Left kidney (tissue), 1 donor: ENCODE measurements at regions not wholly inside any gene's neighbourhood (a gene's known extent, or its start where the extent isn't known, plus 50 kb on each side); places are given as distances from the start of the nearest gene placed in this dataset.

Source experiments
- DNase-seq: peaks from one replicate; pipeline ENCODE4 v3.0.0-alpha.2; 2013

GRCh38 chr3:80308637-80309036, 540.8 kb upstream of the ROBO1 start:
- no peak for DNase-seq

DNA sequence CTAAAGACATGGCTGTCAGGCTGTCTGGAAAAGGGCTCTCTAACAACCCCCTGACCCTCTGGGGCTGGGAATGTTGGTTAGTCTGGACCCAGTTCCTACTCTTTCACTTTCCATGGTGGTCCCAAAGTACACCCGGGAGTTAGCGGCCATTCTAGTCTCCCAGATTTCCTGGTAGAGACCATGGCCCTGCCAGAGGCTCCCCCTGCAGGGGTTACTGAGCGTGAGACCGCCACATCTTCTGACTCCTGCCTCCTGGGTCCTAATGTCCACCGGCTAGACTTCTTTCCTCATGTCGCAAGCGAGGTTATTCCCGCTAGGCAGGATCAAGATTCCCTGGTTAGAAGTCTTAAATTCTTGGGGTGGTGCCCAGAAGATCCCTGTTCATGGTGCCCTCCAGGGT, 540.0 kb upstream of the ROBO1 start:
- no peak for DNase-seq

DNA sequence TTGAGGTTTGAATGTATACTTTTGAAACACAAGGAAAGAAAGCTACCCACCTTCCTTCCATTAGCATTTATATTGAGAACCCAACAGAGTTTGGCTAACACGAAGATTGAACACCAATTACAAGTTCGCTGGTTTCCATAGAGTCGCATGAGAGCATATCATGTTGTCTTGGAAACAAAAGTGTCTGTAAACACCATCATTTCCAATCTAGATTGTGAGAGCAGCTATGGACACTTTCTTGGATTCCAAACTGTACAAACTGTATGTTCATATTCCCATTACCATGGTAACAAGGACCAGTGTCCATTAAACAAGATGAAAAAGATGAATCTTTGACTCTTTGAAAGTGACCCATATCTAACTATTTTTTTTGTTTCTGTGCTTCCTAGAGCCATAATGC, 529.9 kb upstream of the ROBO1 start:
- no peak for DNase-seq

GRCh38 chr3:80285388-80285787, 517.6 kb upstream of the ROBO1 start:
- peak; percentile 14 for DNase-seq

DNA sequence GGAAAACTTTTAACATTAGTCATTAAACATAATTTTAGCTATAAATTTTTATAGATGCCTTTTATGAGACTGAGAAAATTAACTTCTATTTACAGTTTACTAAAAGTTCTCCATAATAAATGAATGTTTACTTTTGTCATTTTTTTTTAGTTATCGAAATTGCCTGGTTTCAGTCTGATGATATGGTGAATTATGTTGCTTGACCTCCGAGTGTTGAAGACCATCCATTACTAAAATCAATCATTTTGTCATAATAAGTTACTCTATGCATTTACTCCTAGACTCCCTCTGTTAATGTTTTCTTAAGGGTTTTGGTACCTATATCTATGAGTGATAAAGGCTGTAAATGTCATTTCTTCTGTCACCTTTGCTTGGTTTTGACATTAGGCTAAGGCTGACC, 516.0 kb upstream of the ROBO1 start:
- no peak for DNase-seq

- DNase-seq = no peak
Observed at GRCh38 chr3:80278056-80278455, 510.3 kb upstream of the ROBO1 start.

GRCh38 chr3:80275120-80275519, 507.3 kb upstream of the ROBO1 start:
- DNase-seq = no peak

GRCh38 chr3:80263260-80263659, 495.5 kb upstream of the ROBO1 start:
- no peak for DNase-seq

GRCh38 chr3:80261082-80261481, 493.3 kb upstream of the ROBO1 start:
- no peak for DNase-seq

DNA sequence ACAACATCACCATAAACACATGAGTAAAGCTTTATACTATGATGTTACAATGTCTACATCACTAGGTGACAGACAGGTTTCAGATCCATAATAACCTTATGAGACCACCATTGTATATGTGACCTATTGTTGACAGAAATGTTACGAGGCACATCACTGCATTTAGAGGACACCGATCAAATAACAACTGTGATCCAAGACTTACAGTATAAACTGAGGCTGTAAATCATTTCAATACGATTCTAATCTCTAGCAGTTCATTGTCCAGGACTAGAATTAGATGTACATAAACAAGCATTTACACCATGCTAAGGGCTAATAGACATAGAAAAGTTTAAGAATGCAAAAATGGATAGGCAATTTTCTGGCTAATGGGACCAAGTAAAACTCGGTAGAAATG, 491.9 kb upstream of the ROBO1 start:
- DNase-seq = no peak

DNA sequence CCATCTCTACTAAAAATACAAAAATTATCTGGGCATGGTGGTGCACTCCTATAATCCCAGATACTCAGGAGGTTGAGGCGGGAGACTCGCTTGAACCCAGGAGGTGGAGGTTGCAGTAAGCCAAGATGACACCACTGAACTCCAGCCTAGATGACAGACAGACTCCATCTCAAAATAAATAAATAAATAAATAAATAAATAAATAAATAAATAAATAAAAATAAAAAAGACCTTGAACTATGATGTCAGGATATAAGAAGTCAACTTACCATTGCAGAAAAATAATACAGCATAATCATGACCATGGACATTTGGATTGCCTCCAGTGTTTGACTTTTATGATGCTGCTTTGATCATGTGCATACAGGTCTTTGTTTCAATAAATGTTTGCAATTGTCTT, 484.3 kb upstream of the ROBO1 start:
- DNase-seq = no peak

DNA sequence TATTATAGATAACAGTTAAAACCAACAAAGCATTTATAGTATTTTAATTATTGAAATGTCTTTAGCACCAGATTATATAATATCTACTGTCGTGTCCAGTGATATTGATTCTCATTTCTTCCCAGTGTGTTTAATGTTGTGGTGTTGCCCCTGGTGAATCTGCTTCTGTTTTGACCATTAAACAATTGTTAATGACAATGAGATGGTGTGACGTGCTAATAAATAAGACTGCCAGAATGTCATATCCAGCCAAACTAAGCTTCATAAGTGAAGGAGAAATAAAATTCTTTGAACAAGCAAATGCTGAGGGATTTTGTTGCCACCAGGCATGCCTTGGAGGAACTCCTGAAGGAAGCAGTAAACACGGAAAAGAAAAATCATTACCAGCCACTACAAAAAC, 480.0 kb upstream of the ROBO1 start:
- no peak for DNase-seq

- DNase-seq = no peak
Observed at GRCh38 chr3:80244390-80244789, 476.6 kb upstream of the ROBO1 start.

- no peak for DNase-seq
Observed at GRCh38 chr3:80241791-80242190, 474.0 kb upstream of the ROBO1 start.

DNA sequence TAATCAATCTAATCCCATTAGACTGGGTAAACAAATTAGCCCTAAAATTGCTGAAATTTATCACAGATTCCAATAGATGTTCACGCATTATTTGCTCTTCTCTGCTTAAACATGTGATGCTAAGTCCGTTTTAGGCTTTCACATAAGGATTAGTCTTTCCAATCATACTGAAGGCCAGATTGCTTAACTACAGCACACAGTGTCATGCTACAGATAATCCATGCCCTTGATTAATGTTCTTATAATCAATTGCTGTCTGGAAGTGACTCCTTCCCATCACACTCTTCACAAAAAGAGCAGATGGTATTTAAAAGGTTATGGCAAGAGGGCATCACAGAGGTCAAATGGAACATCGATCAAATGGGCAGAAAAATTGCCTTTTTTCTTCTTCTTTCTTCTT, 471.5 kb upstream of the ROBO1 start:
- DNase-seq = no peak

- DNase-seq = no peak
Observed at GRCh38 chr3:80238606-80239005, 470.8 kb upstream of the ROBO1 start.

GRCh38 chr3:80238152-80238551, 470.4 kb upstream of the ROBO1 start:
- DNase-seq = no peak

DNA sequence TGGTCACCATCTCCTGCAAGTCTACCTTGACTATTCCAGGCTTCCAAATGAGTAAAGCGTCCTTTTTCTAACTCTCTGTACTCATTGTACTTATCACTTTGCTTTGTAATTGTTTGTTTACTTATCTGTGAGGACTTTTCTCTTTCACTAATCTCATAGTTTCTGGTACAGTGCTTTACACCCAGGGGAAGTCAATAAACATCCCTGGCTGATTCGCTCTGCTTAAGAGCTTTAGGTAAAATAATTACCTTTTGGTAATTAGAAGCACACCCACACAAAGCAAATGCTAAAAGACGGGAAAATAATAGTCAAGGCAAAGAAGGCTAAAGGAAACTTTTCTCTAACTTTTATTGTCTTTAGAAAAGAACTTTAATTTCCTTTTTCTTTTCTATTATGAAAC, 466.9 kb upstream of the ROBO1 start:
- DNase-seq = no peak

GRCh38 chr3:80233576-80233975, 465.8 kb upstream of the ROBO1 start:
- no peak for DNase-seq

- no peak for DNase-seq
Observed at GRCh38 chr3:80232760-80233159, 465.0 kb upstream of the ROBO1 start.

- DNase-seq = no peak
Observed at GRCh38 chr3:80230962-80231361, 463.2 kb upstream of the ROBO1 start.

DNA sequence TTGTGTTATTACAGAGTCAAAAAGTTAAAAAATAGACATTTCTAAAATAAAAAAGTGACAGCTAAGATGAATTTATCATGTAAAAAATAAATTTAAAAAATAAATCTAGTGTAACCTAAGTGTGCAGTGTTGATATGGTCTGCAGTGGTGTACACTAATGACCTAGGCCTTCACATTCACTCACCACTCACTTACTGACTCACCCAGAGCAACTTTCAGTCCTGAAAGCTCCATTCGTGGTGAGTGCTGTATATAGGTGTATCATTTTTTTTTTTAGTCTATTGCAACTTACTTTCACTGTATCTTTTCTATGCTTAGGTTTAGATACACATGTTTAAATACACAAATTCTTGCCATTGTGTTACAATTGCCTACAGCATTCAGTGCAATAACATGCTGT, 459.4 kb upstream of the ROBO1 start:
- no peak for DNase-seq

GRCh38 chr3:80215191-80215590, 447.4 kb upstream of the ROBO1 start:
- no peak for DNase-seq

DNA sequence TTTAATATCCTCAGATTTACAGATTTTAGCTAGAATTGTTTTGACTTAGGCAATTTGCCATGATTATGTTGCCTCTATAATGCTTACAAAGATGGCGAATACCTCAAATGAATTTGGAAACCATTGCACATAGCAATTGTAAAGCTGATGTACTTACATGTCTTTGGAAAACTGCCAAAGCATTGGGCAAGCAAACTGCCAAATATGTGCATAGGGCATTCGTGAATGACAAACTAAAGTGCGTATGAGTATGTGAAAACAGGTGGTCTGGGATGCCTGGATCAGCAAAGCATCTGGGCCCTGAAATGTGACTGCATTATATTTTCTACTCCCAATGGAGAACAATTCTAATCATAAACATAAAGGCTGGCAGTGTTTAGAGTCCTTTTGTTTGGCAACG, 445.3 kb upstream of the ROBO1 start:
- DNase-seq = no peak

GRCh38 chr3:80192936-80193335, 425.1 kb upstream of the ROBO1 start:
- DNase-seq = no peak

DNA sequence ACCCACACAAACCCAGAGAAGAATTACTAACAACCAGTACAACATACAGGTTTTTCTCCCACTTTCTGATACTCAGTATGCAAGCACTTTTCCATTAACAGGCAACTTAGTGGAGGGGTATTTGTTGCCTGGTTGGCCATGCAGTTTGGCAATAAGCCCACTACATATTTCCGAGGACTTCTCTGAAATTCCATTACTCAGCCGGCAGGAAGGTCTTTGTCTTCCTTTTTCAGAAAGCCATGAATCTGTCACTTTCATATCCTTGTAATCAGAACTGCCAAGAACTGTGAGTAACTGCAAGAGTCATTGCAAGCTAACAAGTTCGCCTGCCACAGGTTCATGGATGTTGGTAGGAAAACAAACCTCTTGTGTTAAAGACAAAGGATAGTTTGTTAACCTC, 422.3 kb upstream of the ROBO1 start:
- peak; percentile 13 for DNase-seq
